Fibroblast of skin of abdomen (primary cell): ENCODE measurements at regions not wholly inside any gene's neighbourhood (a gene's known extent, or its start where the extent isn't known, plus 50 kb on each side); places are given as distances from the start of the nearest gene placed in this dataset.

Source experiments
- DNase-seq: peaks from one replicate; pipeline ENCODE4 v3.0.0-alpha.2; 2013

- no peak for DNase-seq
These were observed 240.8 kb downstream of the RPS24 start for GRCh38 chr10:78274491-78274890.

- no peak for DNase-seq
These were observed 242.5 kb downstream of the RPS24 start for GRCh38 chr10:78276139-78276538.

- DNase-seq, result no peak
These were observed 243.8 kb downstream of the RPS24 start for GRCh38 chr10:78277314-78278057.

- peak; percentile 72 for DNase-seq
These were observed 244.4 kb downstream of the RPS24 start for GRCh38 chr10:78278058-78278404.

GRCh38 chr10:78279756-78280155 is 246.1 kb downstream of the RPS24 start:
- DNase-seq, result no peak

GRCh38 chr10:78280604-78281003 is 246.9 kb downstream of the RPS24 start:
- DNase-seq, result no peak

GRCh38 chr10:78281627-78282026 is 248.0 kb downstream of the RPS24 start:
- no peak for DNase-seq

- no peak for DNase-seq
These were observed 249.5 kb downstream of the RPS24 start for GRCh38 chr10:78283069-78283682.

GRCh38 chr10:78284381-78284780 is 250.7 kb downstream of the RPS24 start:
- DNase-seq, result no peak

GRCh38 chr10:78285226-78285625 is 251.6 kb downstream of the RPS24 start:
- DNase-seq, result no peak

GRCh38 chr10:78286186-78286585 is 252.5 kb downstream of the RPS24 start:
- DNase-seq, result no peak

GRCh38 chr10:78286668-78287067 is 253.0 kb downstream of the RPS24 start:
- DNase-seq, result no peak

- no peak for DNase-seq
These were observed 254.0 kb downstream of the RPS24 start for GRCh38 chr10:78287618-78288017.

- no peak for DNase-seq
These were observed 255.0 kb downstream of the RPS24 start for GRCh38 chr10:78288663-78289062.

GRCh38 chr10:78290131-78290750 is 256.6 kb downstream of the RPS24 start:
- no peak for DNase-seq

- no peak for DNase-seq
These were observed 258.1 kb downstream of the RPS24 start for GRCh38 chr10:78291722-78292121.

- no peak for DNase-seq
These were observed 258.8 kb downstream of the RPS24 start for GRCh38 chr10:78292250-78292981.

- DNase-seq, result no peak
These were observed 259.6 kb downstream of the RPS24 start for GRCh38 chr10:78292982-78293865.

- DNase-seq, result no peak
These were observed 261.6 kb downstream of the RPS24 start for GRCh38 chr10:78295242-78295641.

- DNase-seq, result no peak
These were observed 263.1 kb downstream of the RPS24 start for GRCh38 chr10:78296785-78297184.

GRCh38 chr10:78297997-78298396 is 264.3 kb downstream of the RPS24 start:
- DNase-seq, result no peak

- no peak for DNase-seq
These were observed 265.2 kb downstream of the RPS24 start for GRCh38 chr10:78298835-78299234.
